Right ventricle myocardium inferior (tissue), 1 donor: ENCODE measurements at regions not wholly inside any gene's neighbourhood (a gene's known extent, or its start where the extent isn't known, plus 50 kb on each side); places are given as distances from the start of the nearest gene placed in this dataset.
A peak's percentile ranks its signal among the peaks of the same experiment; 100 is the strongest.
"Not testable (repeated sequence)": the region's sequence is repeated elsewhere in the genome, so short reads cannot be mapped to it uniquely, and the experiment has no call there.

Experiments used
- ATAC-seq: fragments of 200-7000 bp; cut with Tn5 transposase; one replicate; pipeline ENCODE4 v1.9.1; 2020; ENCODE audit warnings: mild to moderate bottlenecking, moderate library complexity
- DNase-seq: peaks from one replicate; pipeline ENCODE4 v3.0.0; 2021; ENCODE audit errors: missing footprints
- intact Hi-C: fragments of 100-400 bp; cut with DNase I; formaldehyde crosslinking; loops from one replicate; pipeline ENCODE4 v1.11.0; 2022
- donor health status: DM: no; HTN: yes; CAD: no; lungs with severe emphysema.

- intact Hi-C loops, result no loop called here
These were observed 103.9 kb upstream of the WAC start for GRCh38 chr10:28429045-28429444.

GRCh38 chr10:28429573-28430216 lies 103.2 kb upstream of the WAC start:
- no peak for DNase-seq
- no peak for ATAC-seq
- intact Hi-C loops, result loop anchor here (5.0 kb wide), 2 partner anchors 103 to 158 kb away; partner anchors contain the start of gene WAC

More at GRCh38 chr10:28429045-28429444, 103.9 kb upstream of the WAC start:
- DNase-seq (no peak), ATAC-seq (no peak)

- DNase-seq, result no peak
- no peak for ATAC-seq
- intact Hi-C loops, result loop anchor here (5.0 kb wide), 2 partner anchors 101 to 156 kb away; partner anchors contain the start of gene WAC
These were observed 101.8 kb upstream of the WAC start for GRCh38 chr10:28431139-28431538.

- DNase-seq, result peak; percentile 73
- ATAC-seq, result peak; percentile 80
- intact Hi-C loops, result loop anchor here (5.0 kb wide), 2 partner anchors 100 to 155 kb away; partner anchors contain the start of gene WAC
These were observed 100.7 kb upstream of the WAC start for GRCh38 chr10:28432210-28432676.

- DNase-seq, result no peak
- ATAC-seq, result no peak
- intact Hi-C loops, result loop anchor here (5.0 kb wide), 2 partner anchors 98 to 153 kb away; partner anchors contain the start of gene WAC
These were observed 98.9 kb upstream of the WAC start for GRCh38 chr10:28434063-28434462.

- intact Hi-C loops, result no loop called here
- ATAC-seq, result no peak
- DNase-seq, result no peak
These were observed 90.5 kb upstream of the WAC start for GRCh38 chr10:28442403-28442802.

- ATAC-seq (no peak), DNase-seq (no peak)
- intact Hi-C loops, result no loop called here
These were observed 88.9 kb upstream of the WAC start for GRCh38 chr10:28444031-28444430.

- no peak for ATAC-seq
- intact Hi-C loops, result no loop called here
- DNase-seq, result no peak
These were observed 87.4 kb upstream of the WAC start for GRCh38 chr10:28445516-28445915.

GRCh38 chr10:28449382-28449781 lies 83.5 kb upstream of the WAC start:
- no peak for ATAC-seq
- DNase-seq, result no peak
- intact Hi-C loops, result no loop called here

- DNase-seq (no peak), ATAC-seq (no peak)
- intact Hi-C loops, result no loop called here
These were observed 83.0 kb upstream of the WAC start for GRCh38 chr10:28449926-28450325.

GRCh38 chr10:28453926-28454325 lies 79.0 kb upstream of the WAC start:
- ATAC-seq, result no peak
- intact Hi-C loops, result no loop called here
- DNase-seq, result no peak

- DNase-seq (no peak), ATAC-seq (no peak)
- intact Hi-C loops, result no loop called here
These were observed 75.8 kb upstream of the WAC start for GRCh38 chr10:28457110-28457509.

- intact Hi-C loops, ATAC-seq, DNase-seq: not testable (repeated sequence)
These were observed 75.0 kb upstream of the WAC start for GRCh38 chr10:28457873-28458272.

- DNase-seq, result no peak
- intact Hi-C loops, result no loop called here
- ATAC-seq, result no peak
These were observed 73.3 kb upstream of the WAC start for GRCh38 chr10:28459453-28460144.

GRCh38 chr10:28463141-28463540 lies 69.8 kb upstream of the WAC start:
- intact Hi-C loops, result no loop called here
- no peak for ATAC-seq
- DNase-seq, result no peak

GRCh38 chr10:28463676-28464395 lies 69.1 kb upstream of the WAC start:
- intact Hi-C loops, result no loop called here
- no peak for DNase-seq
- ATAC-seq, result no peak

- intact Hi-C loops, result no loop called here
- no peak for DNase-seq
- peak; percentile 82 for ATAC-seq
These were observed 65.3 kb upstream of the WAC start for GRCh38 chr10:28467615-28468014.

GRCh38 chr10:28468707-28469483 lies 64.0 kb upstream of the WAC start:
- ATAC-seq (no peak), DNase-seq (no peak)
- intact Hi-C loops, result no loop called here
